HG03565 (cell line): ENCODE measurements at regions not wholly inside any gene's neighbourhood (a gene's known extent, or its start where the extent isn't known, plus 50 kb on each side); places are given as distances from the start of the nearest gene placed in this dataset.

ENCODE experiments used
- ATAC-seq: cut with Tn5 transposase; IDR thresholded peaks from one replicate; pipeline ENCODE4 v1.9.1; 2021; ENCODE audit warnings: mild to moderate bottlenecking, moderate library complexity; ENCODE audit not compliant: unreplicated experiment

DNA sequence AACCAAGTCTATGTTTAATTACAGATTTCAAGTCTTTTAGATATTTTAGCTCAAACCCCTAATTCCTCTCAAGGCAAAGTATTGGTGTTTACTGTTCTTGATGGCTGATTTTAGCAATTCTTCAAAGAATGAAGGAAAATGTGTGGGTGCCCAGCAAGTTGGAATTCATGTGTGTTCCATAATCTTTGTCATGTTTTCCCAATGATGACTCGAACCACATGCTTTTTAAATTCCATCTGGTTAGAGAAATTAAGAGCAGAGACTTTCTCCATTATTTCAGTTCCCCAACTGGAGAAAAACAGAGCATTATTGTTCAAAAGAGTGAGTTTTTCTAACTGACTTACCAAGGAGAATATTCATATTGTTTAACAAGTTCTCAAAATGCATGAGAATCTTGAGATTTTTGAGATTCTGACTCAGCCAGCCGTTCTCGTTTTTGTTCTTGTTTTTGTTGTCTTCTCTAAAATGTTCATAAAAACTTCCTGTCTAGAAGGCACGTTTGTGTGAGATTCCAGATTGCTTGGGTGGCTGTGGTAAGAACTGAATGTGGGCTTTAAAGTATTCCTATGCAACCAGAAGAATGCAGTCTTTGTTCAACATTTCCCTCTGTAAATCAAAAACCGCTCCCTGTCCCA is 404.7 kb downstream of the IRS2 start:
- ATAC-seq = no peak

DNA sequence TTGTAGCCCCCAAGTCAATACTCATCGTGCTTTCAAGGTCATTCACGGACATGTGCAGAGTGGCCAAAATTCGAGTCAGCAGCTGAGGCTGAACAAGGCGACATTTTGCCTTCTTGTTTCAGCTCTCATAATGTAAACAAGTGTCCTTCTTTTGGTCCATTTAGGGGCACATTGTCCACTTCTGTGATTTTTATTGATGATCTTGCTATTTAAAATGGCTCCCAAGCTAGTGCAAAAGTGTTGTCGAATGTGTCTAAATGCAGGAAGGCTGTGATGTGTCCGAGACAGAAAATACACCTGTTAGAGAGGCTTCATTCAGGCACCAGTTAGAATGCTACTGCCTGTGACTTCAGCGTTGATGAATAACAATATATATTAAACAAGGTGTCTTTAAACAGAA is 405.9 kb downstream of the IRS2 start:
- no peak for ATAC-seq

DNA sequence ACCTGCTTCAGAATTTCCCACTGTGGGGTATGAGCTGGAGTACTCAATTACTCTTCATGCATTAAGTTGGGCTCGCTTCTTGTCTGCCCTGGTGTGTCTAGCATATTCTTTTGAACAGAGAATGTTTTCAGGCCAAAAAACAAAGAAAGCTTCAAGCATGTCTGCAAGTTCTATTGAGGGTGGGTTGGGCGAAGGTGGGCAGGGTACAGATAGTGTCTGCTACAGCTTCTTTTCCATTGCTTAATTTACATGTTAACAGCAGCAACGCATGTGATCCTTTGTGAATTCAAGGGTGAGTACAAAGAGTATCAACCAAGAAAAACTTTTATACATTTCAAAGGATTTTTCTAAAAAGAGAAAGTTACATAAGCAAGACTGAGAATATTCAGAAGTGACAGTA is 406.5 kb downstream of the IRS2 start:
- no peak for ATAC-seq

DNA sequence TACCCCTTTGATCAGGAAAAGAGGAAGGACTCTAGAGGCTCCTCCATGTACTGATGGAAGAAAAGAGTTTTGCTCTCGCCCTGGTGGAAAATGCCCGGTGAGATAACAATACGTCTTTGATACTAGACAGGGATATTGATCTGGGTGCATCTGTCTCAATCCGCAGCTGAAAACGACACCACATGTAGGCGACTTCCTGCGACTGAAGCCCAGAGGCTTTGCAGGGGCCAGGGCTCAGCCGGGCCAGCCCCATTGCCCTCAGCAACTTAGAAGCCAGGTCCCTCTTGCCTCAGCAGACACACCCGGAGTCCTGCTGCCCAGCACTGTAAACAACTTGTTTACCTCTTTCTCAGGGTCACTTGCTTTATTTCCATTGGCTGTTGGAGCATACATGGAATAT is 409.4 kb downstream of the IRS2 start:
- no peak for ATAC-seq

DNA sequence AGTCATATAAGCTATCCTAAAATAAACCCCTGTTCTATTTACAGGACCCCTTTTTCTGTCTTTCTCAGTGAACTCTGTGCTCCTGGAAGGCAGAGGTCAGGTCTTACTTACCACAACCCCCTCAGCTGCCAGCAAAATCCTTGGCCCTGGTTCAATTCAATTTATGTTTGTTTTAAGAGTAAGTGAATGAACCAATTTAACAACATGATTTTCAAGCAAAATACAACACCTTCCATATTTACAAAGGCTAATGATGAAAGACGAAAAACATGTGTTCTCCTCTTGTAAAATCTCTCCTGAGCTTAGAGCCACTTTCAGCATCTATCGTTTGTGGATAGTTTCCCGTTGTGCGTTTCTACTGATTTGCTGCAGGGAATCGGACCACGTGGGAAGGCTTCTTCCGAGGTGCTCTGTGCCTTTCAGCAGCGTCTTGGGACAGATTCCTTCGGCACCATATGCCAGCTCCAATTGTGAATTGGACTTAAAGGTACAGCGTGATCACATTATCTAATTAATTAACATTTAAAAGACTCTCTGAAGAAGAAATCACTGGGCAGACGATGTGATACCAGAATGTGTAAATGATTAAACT is 411.7 kb downstream of the IRS2 start:
- no peak for ATAC-seq

DNA sequence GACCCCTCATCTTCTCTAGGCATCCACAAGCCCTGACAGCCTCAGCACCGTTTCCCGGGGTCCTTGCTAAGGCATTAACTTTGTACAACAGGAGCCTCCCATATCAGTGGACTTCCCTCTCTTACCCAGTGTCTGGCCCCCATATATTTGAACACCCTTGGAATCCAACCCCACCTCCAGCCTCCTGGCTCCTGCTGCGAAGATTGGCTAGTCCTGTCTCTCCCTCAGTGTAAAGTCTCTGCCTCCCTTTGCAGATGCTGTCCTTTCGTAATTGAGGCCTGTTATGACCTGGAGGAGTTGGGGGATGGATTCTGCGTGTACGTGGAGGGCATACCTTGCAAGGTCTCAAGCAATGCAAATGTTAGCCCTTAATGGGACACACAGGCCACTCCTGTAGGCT is 413.7 kb downstream of the IRS2 start:
- ATAC-seq = no peak

DNA sequence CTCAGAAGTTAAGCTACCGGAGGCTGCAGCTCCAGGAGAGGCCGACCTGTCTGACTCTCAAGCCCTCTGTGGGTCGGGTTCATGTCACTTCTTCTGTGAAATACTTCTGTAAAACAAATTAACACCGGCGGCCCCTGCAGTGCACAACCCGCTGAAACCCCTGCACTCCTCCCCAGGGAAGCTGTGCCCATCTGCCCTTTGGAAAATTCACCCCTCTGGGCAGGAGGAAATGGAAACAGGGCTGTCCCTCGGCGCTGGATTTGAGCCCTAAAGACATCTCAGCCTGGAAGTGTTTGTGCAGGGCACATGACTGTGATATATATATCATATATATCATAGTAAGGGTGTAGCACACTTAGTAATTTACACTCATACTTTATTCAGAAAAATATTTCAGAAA is 415.3 kb downstream of the IRS2 start:
- no peak for ATAC-seq

DNA sequence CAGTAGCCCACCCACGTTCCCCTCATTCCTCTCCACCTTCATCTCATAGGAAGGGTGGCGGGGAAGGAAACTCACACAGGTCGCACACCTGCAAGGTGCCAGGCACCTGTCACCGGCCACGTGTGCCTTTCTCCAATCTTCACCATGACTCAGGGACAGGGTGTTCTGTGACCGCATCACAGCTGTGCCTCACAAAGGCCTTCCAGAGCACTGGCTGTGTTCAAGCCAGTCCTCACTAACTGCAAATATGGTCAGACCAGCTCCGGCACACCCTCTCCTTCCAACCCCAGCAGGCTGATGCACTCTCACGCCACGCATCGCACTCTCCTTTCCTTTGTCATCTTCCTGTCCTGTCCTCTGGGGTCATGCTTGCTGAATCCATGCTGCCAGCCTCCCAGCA is 415.9 kb downstream of the IRS2 start:
- ATAC-seq = no peak

DNA sequence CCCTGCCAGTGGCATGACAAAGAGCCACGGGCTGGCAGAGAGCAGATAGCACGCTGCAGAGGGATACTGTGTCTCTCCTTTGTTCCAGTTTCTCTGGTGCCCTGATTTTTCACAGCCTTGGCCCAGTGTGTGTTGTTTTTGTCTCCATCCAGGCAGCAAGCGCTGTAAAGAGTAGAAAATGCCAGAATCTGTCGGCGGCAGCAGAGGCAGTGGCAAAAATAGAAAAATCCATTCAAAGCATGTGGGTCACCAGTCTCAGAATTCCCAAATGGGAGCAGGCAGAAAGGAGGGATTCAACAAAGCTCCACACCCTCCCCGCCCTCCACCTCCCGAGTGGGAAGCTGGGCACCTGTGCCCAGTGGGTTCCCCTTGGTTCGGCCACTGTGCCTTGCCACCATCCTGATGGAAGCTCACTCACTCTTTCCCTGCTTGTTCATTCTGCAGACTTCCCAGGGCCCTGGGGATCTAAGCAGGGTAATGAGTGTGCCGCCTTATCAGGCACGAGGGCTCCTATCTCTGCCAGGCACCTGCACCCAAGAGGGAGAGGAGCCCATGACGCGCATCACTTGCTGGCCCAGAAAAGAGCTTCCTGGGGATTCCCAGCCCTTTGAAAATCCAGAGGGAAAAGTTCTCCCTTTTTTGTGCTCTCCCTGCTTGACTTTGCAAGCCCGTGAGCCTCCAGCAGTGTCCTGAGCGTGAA is 416.9 kb downstream of the IRS2 start:
- ATAC-seq = no peak

DNA sequence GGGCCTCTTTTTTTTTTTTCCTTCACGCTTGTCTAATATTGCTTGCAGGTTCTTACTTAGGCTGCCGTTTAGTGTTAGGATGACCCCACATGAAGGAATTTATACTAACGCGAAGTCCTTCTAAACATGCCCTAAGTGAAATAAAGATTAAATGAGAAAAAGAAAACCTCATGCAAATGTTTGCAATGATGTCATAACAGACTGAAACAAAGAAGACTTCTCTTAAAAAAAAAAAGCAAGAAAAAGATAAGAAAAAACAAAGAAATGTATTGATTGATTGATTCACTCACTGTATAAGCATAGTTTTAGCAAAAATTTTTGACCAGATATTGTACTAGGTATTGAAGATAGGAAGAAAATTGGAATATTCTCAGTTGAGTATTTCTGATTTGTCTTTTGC is 418.2 kb downstream of the IRS2 start:
- no peak for ATAC-seq

DNA sequence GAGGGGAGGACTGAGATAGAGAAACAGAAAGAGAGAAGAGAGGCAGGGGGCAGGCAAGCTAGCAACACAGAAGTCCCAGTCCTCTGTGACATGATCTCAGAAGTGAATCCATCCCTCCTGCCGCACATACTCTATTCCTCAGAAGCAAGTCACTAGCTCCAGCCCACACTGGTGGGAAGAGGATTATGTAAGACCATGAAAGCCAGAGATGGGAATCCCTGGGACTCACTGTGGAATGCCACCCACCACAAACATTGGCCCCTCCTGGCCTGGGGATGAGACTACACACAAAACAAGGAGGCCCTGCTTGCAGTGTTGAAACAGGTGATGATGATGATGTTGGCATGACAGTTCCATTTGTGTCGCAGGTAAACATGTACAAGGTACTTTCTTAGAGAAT is 419.9 kb downstream of the IRS2 start:
- ATAC-seq = no peak

DNA sequence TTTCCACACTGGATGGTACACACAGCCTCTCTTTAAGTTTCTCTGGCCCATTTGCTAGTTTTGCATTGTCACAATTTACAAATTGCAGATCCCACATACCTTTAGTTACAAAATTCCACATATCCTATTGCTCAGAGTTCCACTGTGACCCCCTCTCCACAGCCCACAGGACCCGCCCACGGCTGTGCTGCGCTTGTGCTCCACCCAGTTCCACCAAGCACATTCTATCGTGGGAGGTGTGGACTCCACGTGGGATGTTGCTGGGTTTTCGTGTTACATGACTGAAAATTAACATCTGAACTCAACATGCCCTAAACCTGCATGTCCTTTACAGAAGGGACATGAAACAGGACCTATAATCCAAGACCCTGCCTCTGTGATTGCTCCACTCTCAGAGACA is 423.0 kb downstream of the IRS2 start:
- no peak for ATAC-seq

DNA sequence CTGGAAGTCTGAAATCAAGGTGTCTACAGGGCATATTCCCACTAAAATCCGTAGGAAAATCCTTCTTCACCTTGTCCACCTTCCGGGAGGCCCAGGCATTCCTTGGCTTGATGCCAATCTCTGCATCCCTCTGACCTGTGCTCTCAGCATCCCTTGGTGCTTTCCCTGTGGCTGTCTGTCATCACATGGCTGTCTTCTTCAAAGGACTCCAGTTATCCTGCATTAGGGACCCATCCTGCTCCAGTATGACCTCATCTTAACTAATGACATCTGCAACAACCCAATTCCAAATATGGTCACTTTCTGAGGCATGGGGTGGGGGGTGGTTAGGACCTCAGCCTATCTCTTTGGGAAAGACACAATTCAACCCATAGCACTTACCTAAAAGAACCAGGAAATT is 423.8 kb downstream of the IRS2 start:
- ATAC-seq = no peak

DNA sequence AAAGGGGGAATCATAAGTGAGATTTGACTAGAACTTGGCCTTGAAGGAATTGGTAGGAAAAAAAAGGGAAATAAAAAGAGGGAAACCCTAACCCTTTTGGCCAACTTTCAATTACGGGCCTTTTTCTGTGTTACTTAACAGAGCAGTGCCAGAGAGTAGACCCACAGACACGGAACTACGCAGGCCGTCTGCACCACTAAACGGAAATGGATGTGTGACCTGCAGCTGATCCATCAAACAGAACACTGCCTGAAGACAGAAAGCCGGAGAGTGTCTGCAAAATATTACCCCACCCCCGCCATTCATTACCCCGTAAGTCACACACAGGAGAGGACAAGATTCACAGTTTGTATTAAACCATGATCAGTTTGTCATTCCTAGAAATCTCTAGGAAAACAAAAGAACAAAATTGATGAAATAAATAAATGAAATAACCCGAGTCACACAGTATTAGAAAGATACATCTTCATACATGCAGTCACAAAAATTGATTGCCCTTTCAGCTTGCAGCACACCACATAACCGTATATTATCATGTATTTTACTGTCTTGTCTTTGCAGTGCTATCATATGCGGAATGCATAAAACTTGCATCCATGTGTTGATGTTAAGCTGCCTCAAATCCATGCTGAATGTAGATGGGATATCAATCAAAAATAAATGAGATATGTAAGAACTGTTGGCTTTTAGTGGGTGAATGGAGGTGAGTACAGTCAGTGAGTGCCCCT is 424.7 kb downstream of the IRS2 start:
- no peak for ATAC-seq

DNA sequence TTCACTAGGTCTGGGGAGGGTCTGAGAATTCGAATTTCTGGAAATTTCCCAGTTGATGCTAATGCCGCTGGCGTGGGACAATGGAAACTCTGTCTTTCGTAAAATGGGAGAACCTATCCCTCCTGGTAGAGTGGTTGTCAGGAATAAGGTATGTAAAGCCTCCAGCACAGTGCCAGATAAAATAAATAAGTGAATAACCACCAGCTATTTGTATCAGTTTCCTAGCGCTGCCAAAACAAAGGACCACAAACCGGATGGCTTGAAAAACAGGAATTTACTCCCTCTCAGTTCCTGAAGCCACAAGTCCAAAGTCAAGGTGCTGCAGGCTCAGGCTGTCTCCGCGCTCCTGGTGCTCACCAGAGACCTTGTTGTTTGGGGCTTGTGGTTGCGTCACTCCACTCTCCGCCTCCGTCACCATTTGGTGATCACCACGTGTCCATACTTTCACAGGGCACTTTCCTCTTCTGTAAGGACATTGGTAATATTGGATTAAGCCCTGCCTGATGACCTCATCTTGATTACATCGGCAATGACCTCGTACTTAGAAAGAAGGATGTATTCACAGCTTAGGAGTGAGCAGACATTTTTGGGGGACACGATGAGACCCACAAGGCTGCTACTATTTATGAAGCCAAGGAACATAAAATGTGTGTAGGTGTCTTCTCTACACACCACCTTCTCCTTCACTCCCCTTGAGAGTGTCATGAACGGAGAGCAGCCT is 428.5 kb downstream of the IRS2 start:
- ATAC-seq = no peak

DNA sequence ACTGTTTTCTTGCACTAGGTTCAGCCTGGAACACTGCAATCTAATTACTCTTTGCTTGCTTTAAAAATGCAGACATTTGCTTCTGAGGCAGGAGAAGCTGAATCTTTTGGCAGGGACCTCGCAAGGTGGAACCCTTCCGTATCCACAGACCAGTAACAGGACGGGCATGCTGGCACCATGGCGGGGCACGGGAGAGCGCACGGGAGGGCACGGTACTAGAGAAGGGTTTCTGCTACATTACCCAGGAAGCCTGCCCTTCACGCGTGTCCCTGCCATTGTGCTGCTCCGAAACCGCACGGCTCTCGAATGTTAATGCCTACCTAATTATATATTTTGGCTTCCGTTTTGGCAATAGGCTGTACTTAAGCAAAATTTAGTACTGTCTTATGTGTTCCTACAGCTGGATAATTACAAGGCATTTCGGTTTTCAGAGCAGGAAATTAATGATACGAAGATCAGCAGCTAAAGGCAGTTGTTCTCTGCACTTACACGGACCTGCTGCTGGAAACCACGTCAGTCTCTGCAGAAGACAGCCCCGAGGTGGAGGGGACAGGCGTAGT is 430.4 kb downstream of the IRS2 start:
- no peak for ATAC-seq

DNA sequence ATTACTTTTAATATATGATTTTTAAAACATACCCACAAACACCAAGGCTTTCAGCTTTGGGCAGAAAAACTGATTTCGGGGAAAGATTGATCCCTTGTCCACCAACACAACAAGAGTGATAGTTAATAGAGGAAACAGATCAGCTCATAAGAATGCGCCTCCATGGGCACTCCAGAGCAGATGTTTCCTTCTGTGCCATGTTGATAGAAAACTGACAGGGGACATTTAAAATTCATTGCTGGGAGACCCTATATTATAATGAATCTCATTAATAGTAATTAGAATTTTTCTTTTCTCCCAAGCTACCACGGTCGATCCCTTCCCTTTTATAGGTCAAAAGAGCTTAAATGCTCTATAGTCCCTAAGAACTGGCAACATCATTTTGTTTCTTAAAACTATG is 431.2 kb downstream of the IRS2 start:
- ATAC-seq = no peak

DNA sequence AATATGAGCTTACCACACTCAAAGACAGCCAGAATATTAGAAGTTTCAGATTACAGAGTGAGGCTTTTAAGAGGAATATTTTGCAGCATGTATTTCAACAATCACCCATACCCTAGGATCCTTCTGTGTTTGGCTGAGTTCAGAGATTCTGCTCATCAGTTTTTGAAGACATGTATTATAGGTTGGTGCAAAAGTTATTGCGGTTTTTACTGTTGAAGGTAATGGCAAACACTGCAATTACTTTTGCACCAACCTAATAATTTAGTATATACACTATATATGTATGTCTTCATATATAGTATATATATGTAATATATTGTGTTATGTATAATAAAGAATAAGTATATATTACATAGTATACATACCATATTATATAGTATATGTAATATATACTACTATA is 435.1 kb downstream of the IRS2 start:
- no peak for ATAC-seq

DNA sequence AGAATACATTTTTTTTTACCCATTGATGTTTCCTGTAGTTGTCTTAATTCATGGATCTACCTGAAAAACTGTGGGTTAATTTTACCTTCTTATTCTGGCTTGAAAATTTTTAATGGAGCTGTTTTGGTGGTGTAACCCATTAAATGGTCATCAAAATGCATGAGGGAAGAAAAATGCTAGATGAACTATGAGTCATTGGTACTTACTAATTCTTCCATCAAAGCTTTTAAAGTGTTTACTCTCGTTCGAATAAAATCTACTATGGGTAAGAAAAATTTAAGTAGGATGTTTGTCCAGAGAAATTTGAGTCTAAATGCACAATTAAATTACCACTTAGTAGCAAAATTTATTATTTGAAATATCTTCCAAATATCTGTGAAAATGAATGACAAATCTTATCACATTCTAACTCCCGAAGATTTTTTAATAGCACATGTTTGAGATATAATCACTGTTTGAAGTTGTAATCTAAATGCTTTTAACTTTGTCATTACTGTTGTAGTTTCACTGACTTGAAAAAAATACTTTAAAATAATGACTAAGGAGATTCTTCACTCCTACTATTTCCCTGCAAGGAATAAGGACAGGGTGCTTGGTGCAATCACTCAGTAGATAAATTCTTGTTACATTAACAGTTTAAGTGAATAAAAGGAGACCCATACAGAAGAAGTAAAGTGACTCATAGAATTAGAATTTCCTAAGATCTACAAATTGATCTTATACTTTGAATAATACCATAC is 437.7 kb downstream of the IRS2 start:
- ATAC-seq = no peak

DNA sequence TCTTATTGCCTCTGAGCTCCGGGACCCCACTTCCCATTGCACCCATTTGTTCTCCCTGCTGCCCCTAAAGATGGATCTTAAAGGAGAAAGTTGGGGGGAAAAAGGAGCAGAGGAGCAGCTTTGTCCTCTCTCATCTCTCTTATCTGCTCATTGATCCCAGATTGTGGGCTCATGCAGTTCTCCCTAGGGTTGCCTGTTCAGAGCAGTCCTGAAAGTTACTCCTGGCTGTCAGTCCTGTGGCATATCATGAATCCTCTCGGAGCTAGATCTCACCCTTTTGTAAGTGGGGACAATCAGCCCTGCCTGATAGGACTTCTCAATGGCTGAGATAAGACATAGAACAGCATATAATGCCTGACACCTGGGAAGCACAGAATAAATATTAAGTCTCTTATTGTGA is 440.3 kb downstream of the IRS2 start:
- ATAC-seq = no peak
